ENCODE measurements at regions not wholly inside any gene's neighbourhood (a gene's known extent, or its start where the extent isn't known, plus 50 kb on each side); places are given as distances from the start of the nearest gene placed in this dataset.

DNA sequence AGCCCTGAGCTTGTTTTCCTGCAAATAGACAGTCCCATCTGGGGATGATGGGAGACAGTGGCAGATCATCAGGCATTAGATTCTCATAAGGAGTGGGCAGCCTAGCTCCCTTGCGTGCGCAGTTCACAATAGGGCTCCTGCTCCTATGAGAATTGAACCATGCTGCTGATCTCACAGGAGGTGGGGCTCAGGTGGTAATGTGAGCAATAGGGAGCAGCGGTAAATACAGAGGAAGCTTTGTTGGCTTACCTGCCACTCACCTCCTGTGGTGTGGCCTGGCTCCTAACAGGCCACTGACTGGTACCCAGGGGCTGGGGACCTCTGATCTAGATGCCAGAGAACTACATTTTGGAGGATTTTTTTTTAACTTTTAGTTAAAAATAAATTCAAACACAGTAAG is 434.8 kb upstream of the MKI67 start:
- Histone ChIP-seq H3K4me3 (ENCODE audit: low read depth, low read length) (no peak overlapping the region), H3K9me3 (ENCODE audit: control insufficient read depth, low read length) (no peaks in the 10 kb centered on the region), H3K9ac (no peak overlapping the region), H2AFZ (no peak overlapping the region), H3K27me3 (ENCODE audit: control insufficient read depth, insufficient read depth, low read length) (no peaks in the 10 kb centered on the region), H3K36me3 (ENCODE audit: control insufficient read depth, insufficient read depth, low read length) (no peaks in the 10 kb centered on the region), H3K4me1 (no peaks in the 10 kb centered on the region), H3K27ac (no peak overlapping the region), H3K4me2 (ENCODE audit: low read length) (no peak overlapping the region), H3K79me2 (no peaks in the 10 kb centered on the region)
- TF ChIP-seq, protein P1, sequence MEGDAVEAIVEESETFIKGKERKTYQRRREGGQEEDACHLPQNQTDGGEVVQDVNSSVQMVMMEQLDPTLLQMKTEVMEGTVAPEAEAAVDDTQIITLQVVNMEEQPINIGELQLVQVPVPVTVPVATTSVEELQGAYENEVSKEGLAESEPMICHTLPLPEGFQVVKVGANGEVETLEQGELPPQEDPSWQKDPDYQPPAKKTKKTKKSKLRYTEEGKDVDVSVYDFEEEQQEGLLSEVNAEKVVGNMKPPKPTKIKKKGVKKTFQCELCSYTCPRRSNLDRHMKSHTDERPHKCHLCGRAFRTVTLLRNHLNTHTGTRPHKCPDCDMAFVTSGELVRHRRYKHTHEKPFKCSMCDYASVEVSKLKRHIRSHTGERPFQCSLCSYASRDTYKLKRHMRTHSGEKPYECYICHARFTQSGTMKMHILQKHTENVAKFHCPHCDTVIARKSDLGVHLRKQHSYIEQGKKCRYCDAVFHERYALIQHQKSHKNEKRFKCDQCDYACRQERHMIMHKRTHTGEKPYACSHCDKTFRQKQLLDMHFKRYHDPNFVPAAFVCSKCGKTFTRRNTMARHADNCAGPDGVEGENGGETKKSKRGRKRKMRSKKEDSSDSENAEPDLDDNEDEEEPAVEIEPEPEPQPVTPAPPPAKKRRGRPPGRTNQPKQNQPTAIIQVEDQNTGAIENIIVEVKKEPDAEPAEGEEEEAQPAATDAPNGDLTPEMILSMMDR (IDR thresholded peaks at IDR 0.05): no peak

DNA sequence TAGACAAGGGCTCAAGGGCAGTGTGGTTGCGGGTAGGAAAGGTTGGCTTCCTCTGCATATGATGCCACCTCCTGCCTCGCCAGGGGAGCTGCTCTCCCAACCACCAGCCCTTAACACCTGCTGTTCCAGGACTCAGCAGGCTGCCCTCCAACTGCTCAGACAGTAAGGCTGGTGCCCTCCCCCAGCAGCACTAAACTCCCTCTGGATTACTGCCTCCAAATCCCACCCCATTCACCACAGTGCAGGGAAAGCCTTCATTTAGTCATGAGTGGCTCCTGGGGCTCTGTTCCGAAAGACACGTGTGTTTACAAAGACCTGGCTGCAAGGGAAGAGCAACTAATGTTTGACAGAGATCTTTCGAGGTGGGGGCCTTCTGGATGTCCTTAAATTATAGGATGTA is 437.2 kb upstream of the MKI67 start:
- Histone ChIP-seq H2AFZ (no peak overlapping the region), H3K27me3 (ENCODE audit: control insufficient read depth, insufficient read depth, low read length) (no peaks in the 10 kb centered on the region), H3K4me1 (no peaks in the 10 kb centered on the region), H3K9me3 (ENCODE audit: control insufficient read depth, low read length) (no peaks in the 10 kb centered on the region), H3K9ac (no peak overlapping the region), H3K36me3 (ENCODE audit: control insufficient read depth, insufficient read depth, low read length) (no peaks in the 10 kb centered on the region), H3K4me3 (ENCODE audit: low read depth, low read length) (no peak overlapping the region), H3K27ac (no peak overlapping the region), H3K4me2 (ENCODE audit: low read length) (no peak overlapping the region), H3K79me2 (no peaks in the 10 kb centered on the region)
- TF ChIP-seq, protein P1 (IDR thresholded peaks at IDR 0.05): no peak

DNA sequence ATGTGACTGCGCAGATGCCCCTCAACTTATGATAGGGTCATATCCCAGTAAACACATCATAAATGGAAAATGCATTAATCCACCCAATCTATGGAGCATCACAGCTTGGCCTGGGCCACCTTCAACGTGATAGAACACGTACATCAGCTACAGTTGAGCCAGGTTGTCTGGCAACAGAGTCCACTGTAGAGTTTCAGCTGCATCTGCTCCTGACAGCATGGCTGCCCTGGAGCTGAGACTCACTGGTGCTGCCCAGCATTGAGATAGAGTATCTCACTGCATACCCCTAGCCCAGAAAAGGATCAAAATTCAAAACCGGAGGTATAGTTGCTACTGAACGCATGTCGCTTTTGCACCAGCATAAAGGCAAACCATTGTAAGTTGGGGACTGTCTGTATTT is 437.7 kb upstream of the MKI67 start:
- Histone ChIP-seq H3K27me3 (ENCODE audit: control insufficient read depth, insufficient read depth, low read length) (no peaks in the 10 kb centered on the region), H3K4me3 (ENCODE audit: low read depth, low read length) (no peak overlapping the region), H3K9ac (no peak overlapping the region), H2AFZ (no peak overlapping the region), H3K27ac (no peak overlapping the region), H3K79me2 (no peaks in the 10 kb centered on the region), H3K4me2 (ENCODE audit: low read length) (no peak overlapping the region), H3K9me3 (ENCODE audit: control insufficient read depth, low read length) (no peaks in the 10 kb centered on the region), H3K4me1 (no peaks in the 10 kb centered on the region), H3K36me3 (ENCODE audit: control insufficient read depth, insufficient read depth, low read length) (no peaks in the 10 kb centered on the region)
- TF ChIP-seq, protein P1 (IDR thresholded peaks at IDR 0.05): no peak

DNA sequence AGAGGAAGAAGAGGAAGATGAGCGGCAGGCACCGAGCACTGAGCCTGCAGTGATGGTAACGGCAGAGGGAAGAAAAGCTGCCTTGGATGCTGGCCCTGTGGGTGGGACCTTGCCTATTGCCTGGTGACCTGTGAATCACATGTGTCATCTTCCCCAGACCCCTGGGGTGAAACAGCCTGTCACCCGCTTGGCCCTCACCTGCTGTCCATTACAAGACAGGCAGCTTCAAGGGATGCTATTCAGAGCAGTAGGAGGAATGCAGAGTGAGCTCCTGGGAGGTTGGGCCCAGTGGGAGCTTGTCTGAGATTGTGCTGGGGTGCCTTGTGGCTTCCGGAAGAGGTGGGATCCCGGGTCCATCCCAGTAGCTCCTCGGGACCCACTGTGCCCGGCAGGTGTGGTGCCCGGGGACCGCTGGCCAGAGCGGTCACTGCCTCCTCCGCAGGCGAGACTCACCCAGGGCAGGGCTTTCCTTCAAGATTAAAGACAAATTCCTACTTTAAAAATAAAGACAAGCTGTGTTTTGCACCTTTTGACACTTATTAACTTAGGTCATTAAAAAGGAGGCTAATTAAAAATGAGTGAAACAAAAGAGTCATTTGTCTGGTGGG is 440.2 kb upstream of the MKI67 start:
- no peak overlapping the region for H3K27ac ChIP-seq
- H3K4me2 ChIP-seq (ENCODE audit: low read length): no peak overlapping the region
- no peaks in the 10 kb centered on the region for H3K27me3 ChIP-seq (ENCODE audit: control insufficient read depth, insufficient read depth, low read length)
- H2AFZ ChIP-seq: no peak overlapping the region
- H3K9me3 ChIP-seq (ENCODE audit: control insufficient read depth, low read length): no peaks in the 10 kb centered on the region
- H3K36me3 ChIP-seq (ENCODE audit: control insufficient read depth, insufficient read depth, low read length): no peaks in the 10 kb centered on the region
- TF ChIP-seq, protein P1 (IDR thresholded peaks at IDR 0.05): no peak
- no peak overlapping the region for H3K4me3 ChIP-seq (ENCODE audit: low read depth, low read length)
- no peaks in the 10 kb centered on the region for H3K79me2 ChIP-seq
- H3K9ac ChIP-seq: no peak overlapping the region
- H3K4me1 ChIP-seq: no peaks in the 10 kb centered on the region

DNA sequence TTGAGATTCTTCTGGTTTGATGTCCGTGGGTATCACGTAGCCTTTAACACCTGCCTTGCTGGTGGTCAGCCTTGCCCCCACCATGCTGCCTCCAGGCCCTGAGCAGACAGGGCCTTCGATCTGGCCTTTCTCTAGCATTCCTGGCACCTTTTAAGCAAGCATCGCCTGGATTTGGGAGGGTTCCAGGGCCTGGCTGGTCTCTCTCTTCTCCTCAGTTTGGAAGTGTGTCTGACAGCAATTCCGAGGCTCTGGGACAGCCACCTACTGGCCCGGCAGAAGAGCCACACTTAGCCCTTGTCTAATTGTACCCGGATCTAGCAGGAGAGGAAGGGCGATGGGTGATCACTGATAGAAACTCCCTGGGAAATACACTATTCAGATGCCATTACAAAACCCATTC is 441.3 kb upstream of the MKI67 start:
- TF ChIP-seq, protein P1 (IDR thresholded peaks at IDR 0.05): no peak
- H3K27me3 ChIP-seq (ENCODE audit: control insufficient read depth, insufficient read depth, low read length): no peaks in the 10 kb centered on the region
- H3K27ac ChIP-seq: no peak overlapping the region
- H3K79me2 ChIP-seq: no peaks in the 10 kb centered on the region
- no peaks in the 10 kb centered on the region for H3K36me3 ChIP-seq (ENCODE audit: control insufficient read depth, insufficient read depth, low read length)
- H3K4me3 ChIP-seq (ENCODE audit: low read depth, low read length): no peak overlapping the region
- H3K4me1 ChIP-seq: no peaks in the 10 kb centered on the region
- H3K9ac ChIP-seq: no peak overlapping the region
- no peak overlapping the region for H3K4me2 ChIP-seq (ENCODE audit: low read length)
- no peak overlapping the region for H2AFZ ChIP-seq
- no peaks in the 10 kb centered on the region for H3K9me3 ChIP-seq (ENCODE audit: control insufficient read depth, low read length)

Measured in parathyroid adenoma (tissue), 2 donors.